H1 (cell line): ENCODE measurements at regions not wholly inside any gene's neighbourhood (a gene's known extent, or its start where the extent isn't known, plus 50 kb on each side); places are given as distances from the start of the nearest gene placed in this dataset.

ENCODE experiments used
- CTCF ChIA-PET: fragments of 300-600 bp; sonication (Branson Sonifier 250); formaldehyde crosslinking; loops from one replicate; lab custom pipeline; 2021; ENCODE audit not compliant: partially characterized antibody; lab: Charles Lee
- POLR2A ChIA-PET: fragments of 300-600 bp; sonication (Branson Sonifier 250); formaldehyde crosslinking; loops from one replicate; lab custom pipeline; 2021; ENCODE audit warnings: inconsistent platforms; ENCODE audit not compliant: partially characterized antibody; lab: Charles Lee
- DNase-seq, 2 experiments: peaks; one replicate each; pipeline versions ENCODE4 v3.0.0 to v3.0.0-alpha.2; 2010 to 2022; ENCODE audit warnings: low spot score in 2 of 2, low read depth in 1 of 2, mixed read lengths in 1 of 2
- FAIRE-seq: peaks from 2 replicates; lab custom pipeline; 2011; peaks lifted over from hg19 to GRCh38; lab: Jason Lieb, UNC
- H2AFZ ChIP-seq: 2 replicates; pipeline ENCODE4 v1.8.1; 2012; ENCODE audit warnings: low read length, inconsistent platforms
- H2AK5ac ChIP-seq: 2 replicates; pipeline ENCODE4 v1.6.1; 2013; ENCODE audit warnings: low read depth, low read length
- H2BK120ac ChIP-seq: replicated peaks from 2 replicates; pipeline ENCODE3; 2013; ENCODE audit warnings: low read depth, low read length, inconsistent platforms
- H2BK12ac ChIP-seq: 2 replicates; pipeline ENCODE4 v1.6.1; 2013; ENCODE audit warnings: low read depth, low read length
- H2BK15ac ChIP-seq: 2 replicates; pipeline ENCODE4 v1.6.1; 2013; ENCODE audit warnings: low read length
- H2BK20ac ChIP-seq: 2 replicates; pipeline ENCODE4 v1.6.1; 2013; ENCODE audit warnings: low read length
- H2BK5ac ChIP-seq: 2 replicates; pipeline ENCODE4 v1.6.1; 2013; ENCODE audit warnings: low read depth, low read length
- H3K14ac ChIP-seq: 2 replicates; pipeline ENCODE4 v1.6.1; 2013; ENCODE audit warnings: inconsistent platforms; ENCODE audit not compliant: insufficient read length
- H3K18ac ChIP-seq: 2 replicates; pipeline ENCODE4 v1.6.1; 2013; ENCODE audit warnings: low read length; ENCODE audit errors: extremely low read depth
- H3K23ac ChIP-seq: 2 replicates; pipeline ENCODE4 v1.6.1; 2013; ENCODE audit warnings: inconsistent platforms; ENCODE audit not compliant: insufficient read length
- H3K23me2 ChIP-seq: 2 replicates; pipeline ENCODE4 v1.6.1; 2013; ENCODE audit warnings: low read depth, low read length
- H3K27ac ChIP-seq: 2 replicates; pipeline ENCODE4 v1.6.1; 2011; ENCODE audit warnings: low read depth, low read length, inconsistent platforms
- H3K27me3 ChIP-seq, 4 experiments: replicated peaks in 1 of 4; 1 replicate in 1 of 4; 2 replicates in 3 of 4; pipeline versions ENCODE4 v1.6.1 to v1.8.1; 2011 to 2013; ENCODE audit warnings: low read length in 3 of 4, mild to moderate bottlenecking in 3 of 4, inconsistent platforms in 2 of 4, mixed read lengths in 2 of 4, moderate library complexity in 1 of 4; ENCODE audit not compliant: control insufficient read depth in 3 of 4, insufficient read depth in 3 of 4; ENCODE audit errors: extremely low read depth in 1 of 4
- H3K36me3 ChIP-seq, 4 experiments: 2 replicates each; pipeline versions ENCODE4 v1.6.1 to v1.8.1; 2011 to 2013; ENCODE audit warnings: mild to moderate bottlenecking in 4 of 4, low read length in 3 of 4, moderate library complexity in 2 of 4, control low read depth in 1 of 4, inconsistent platforms in 1 of 4; ENCODE audit not compliant: insufficient read depth in 4 of 4, control insufficient read depth in 2 of 4
- H3K4ac ChIP-seq: replicated peaks from 2 replicates; pipeline ENCODE3; 2013; ENCODE audit warnings: low read length, low read depth, mixed read lengths, inconsistent platforms; ENCODE audit not compliant: insufficient read length
- H3K4me1 ChIP-seq, 4 experiments: replicated peaks in 1 of 4; 1 replicate in 1 of 4; 2 replicates in 3 of 4; pipeline versions ENCODE4 v1.6.1 to v1.8.1; 2011 to 2013; ENCODE audit warnings: low read length in 3 of 4, inconsistent platforms in 2 of 4, mixed read lengths in 1 of 4; ENCODE audit not compliant: insufficient read depth in 4 of 4, control insufficient read depth in 3 of 4
- H3K4me2 ChIP-seq, 2 experiments: 2 replicates each; pipeline versions ENCODE4 v1.6.1 to v1.8.1; 2011 to 2013; ENCODE audit warnings: low read depth in 2 of 2, low read length in 2 of 2, control low read depth in 1 of 2, inconsistent platforms in 1 of 2, mild to moderate bottlenecking in 1 of 2; ENCODE audit not compliant: insufficient read depth in 1 of 2
- H3K4me3 ChIP-seq, 4 experiments: fragments of 200-600, 300-600 bp in 1 of 4; sonication (generic), shearing (Covaris generic), sonication (Bioruptor Twin) in 1 of 4; 2 replicates each; pipeline versions ENCODE4 v1.5.1 to v1.8.1; 2011 to 2016; ENCODE audit warnings: low read length in 4 of 4, low read depth in 3 of 4, control low read depth in 2 of 4, inconsistent platforms in 2 of 4, mild to moderate bottlenecking in 2 of 4, mixed read lengths in 1 of 4, moderate library complexity in 1 of 4; ENCODE audit not compliant: insufficient read depth in 2 of 4; ENCODE audit errors: extremely low read depth in 1 of 4
- H3K56ac ChIP-seq: replicated peaks from 2 replicates; pipeline ENCODE3; 2013; ENCODE audit warnings: low read depth, mild to moderate bottlenecking, mixed read lengths, low read length, inconsistent platforms; ENCODE audit not compliant: insufficient read length
- H3K79me1 ChIP-seq: 2 replicates; pipeline ENCODE4 v1.6.1; 2013; ENCODE audit warnings: low read depth, low read length, control low read depth
- H3K79me2 ChIP-seq, 2 experiments: 2 replicates each; pipeline versions ENCODE4 v1.6.1 to v1.8.1; 2012 to 2013; ENCODE audit warnings: low read length in 2 of 2, mild to moderate bottlenecking in 2 of 2, inconsistent platforms in 1 of 2; ENCODE audit not compliant: insufficient read depth in 2 of 2, control insufficient read depth in 1 of 2
- H3K9ac ChIP-seq, 4 experiments: replicated peaks in 1 of 4; 1 replicate in 1 of 4; 2 replicates in 3 of 4; pipeline versions ENCODE4 v1.6.1 to v1.8.1; 2011 to 2013; ENCODE audit warnings: low read depth in 3 of 4, low read length in 3 of 4, control low read depth in 2 of 4, mild to moderate bottlenecking in 2 of 4, moderate library complexity in 2 of 4, inconsistent platforms in 1 of 4; ENCODE audit errors: extremely low read depth in 1 of 4
- H3K9me3 ChIP-seq, 2 experiments: 2 replicates each; pipeline versions ENCODE4 v1.6.1 to v1.8.1; 2012 to 2013; ENCODE audit warnings: mild to moderate bottlenecking in 2 of 2, moderate library complexity in 2 of 2, control low read depth in 1 of 2, inconsistent platforms in 1 of 2, low read depth in 1 of 2, low read length in 1 of 2, mixed read lengths in 1 of 2; ENCODE audit not compliant: insufficient read depth in 2 of 2
- H4K20me1 ChIP-seq, 2 experiments: replicated peaks in 1 of 2; 2 replicates each; pipeline versions ENCODE3 to v1.8.1; 2011 to 2013; ENCODE audit warnings: inconsistent platforms in 2 of 2, low read length in 2 of 2, mild to moderate bottlenecking in 1 of 2; ENCODE audit not compliant: insufficient read depth in 2 of 2, control insufficient read depth in 1 of 2
- H4K5ac ChIP-seq: 2 replicates; pipeline ENCODE4 v1.6.1; 2013; ENCODE audit warnings: low read length, low read depth, mixed read lengths, inconsistent platforms; ENCODE audit not compliant: insufficient read length
- H4K8ac ChIP-seq: 2 replicates; pipeline ENCODE4 v1.8.0; 2013; ENCODE audit warnings: mild to moderate bottlenecking, moderate library complexity, low read length, inconsistent platforms; ENCODE audit not compliant: insufficient read depth; ENCODE audit errors: extremely low read depth
- H4K91ac ChIP-seq: replicated peaks from 2 replicates; pipeline ENCODE3; 2013; ENCODE audit warnings: low read length, mixed read lengths, inconsistent platforms; ENCODE audit not compliant: insufficient read length
- CTBP2 ChIP-seq: IDR thresholded peaks from 2 replicates; pipeline ENCODE4 v1.7.0; 2011; ENCODE audit warnings: borderline replicate concordance, mild to moderate bottlenecking, moderate library complexity, mixed read lengths, low read length; ENCODE audit not compliant: insufficient read depth, insufficient read length
- EGR1 ChIP-seq: IDR thresholded peaks from 2 replicates; pipeline ENCODE4 v1.6.1; 2011; ENCODE audit warnings: low read depth, low read length, borderline replicate concordance
- EP300 ChIP-seq, 2 experiments: IDR thresholded peaks; 1 replicate in 1 of 2; 2 replicates in 1 of 2; pipeline ENCODE4 v1.6.1; 2011 to 2012; ENCODE audit warnings: low read depth in 2 of 2, low read length in 2 of 2, mild to moderate bottlenecking in 2 of 2, borderline replicate concordance in 1 of 2, inconsistent platforms in 1 of 2, moderate library complexity in 1 of 2
- EZH2 ChIP-seq: fragments of 200-600 bp; sonication (generic); IDR thresholded peaks from 2 replicates; pipeline ENCODE4 v1.7.1; 2012; ENCODE audit warnings: low read depth, mild to moderate bottlenecking, moderate library complexity, low read length, inconsistent platforms; ENCODE audit not compliant: severe bottlenecking
- JUN ChIP-seq: IDR thresholded peaks from 2 replicates; pipeline ENCODE4 v1.6.1; 2011; ENCODE audit warnings: low read depth, mild to moderate bottlenecking, improper control_type of control experiment, low read length
- MAFK ChIP-seq: IDR thresholded peaks from 2 replicates; pipeline ENCODE4 v1.6.1; 2012; ENCODE audit warnings: low read depth, mild to moderate bottlenecking, improper control_type of control experiment, low read length
- POLR2AphosphoS5 ChIP-seq: IDR thresholded peaks from 2 replicates; pipeline ENCODE4 v1.6.1; 2011; ENCODE audit warnings: low read depth, low read length
- RFX5 ChIP-seq: IDR thresholded peaks from 2 replicates; pipeline ENCODE4 v1.6.1; 2011; ENCODE audit warnings: low read depth, low read length, improper control_type of control experiment, borderline replicate concordance
- SIN3A ChIP-seq, 2 experiments: IDR thresholded peaks in 1 of 2; conservative IDR thresholded peaks in 1 of 2; 2 replicates each; pipeline ENCODE4 v1.6.1; 2011 to 2012; ENCODE audit warnings: low read length in 2 of 2, improper control_type of control experiment in 1 of 2, low read depth in 1 of 2, mild to moderate bottlenecking in 1 of 2
- TAF1 ChIP-seq: IDR thresholded peaks from 2 replicates; pipeline ENCODE4 v1.6.1; 2011; ENCODE audit warnings: mild to moderate bottlenecking, low read depth, low read length
- TCF12 ChIP-seq: IDR thresholded peaks from 2 replicates; pipeline ENCODE4 v1.6.1; 2011; ENCODE audit warnings: low read depth, mild to moderate bottlenecking, low read length
- TEAD4 ChIP-seq: IDR thresholded peaks from 2 replicates; pipeline ENCODE4 v1.6.1; 2012; ENCODE audit warnings: low read depth, low read length, inconsistent platforms, mixed read lengths
- ZNF274 ChIP-seq: IDR thresholded peaks from 2 replicates; pipeline ENCODE4 v1.7.0; 2012; ENCODE audit warnings: low read length, borderline replicate concordance; ENCODE audit errors: extremely low read depth
- WGBS, 2 experiments: shearing (Covaris generic) in 1 of 2; methylation state at CpG; one replicate each; pipeline versions ENCODE4 v1.1.6 to v1.1.7; 2013 to 2015; ENCODE audit warnings: low lambda C conversion rate in 2 of 2, mixed read lengths in 2 of 2, inconsistent platforms in 1 of 2, low coverage in 1 of 2, missing lambda C conversion rate in 1 of 2; ENCODE audit not compliant: insufficient replicate concordance in 2 of 2, insufficient coverage in 1 of 2, insufficient read length in 1 of 2; ENCODE audit errors: extremely low coverage in 1 of 2, missing lambda C conversion rate in 1 of 2; 5-methylcytosine and 5-hydroxymethylcytosine counted together

- no peak overlapping the region for H3K18ac ChIP-seq
- POLR2A ChIA-PET = no interaction called here
- no peak overlapping the region for H3K23ac ChIP-seq
- peak overlapping the region; percentile 82 for H2BK15ac ChIP-seq
- no peak overlapping the region for H3K4ac ChIP-seq
- H2BK120ac ChIP-seq = no peak overlapping the region
- no peak overlapping the region for H3K56ac ChIP-seq
- CTCF ChIA-PET = interaction anchor here (1.0 to 1.2 kb wide), 2 partner anchors 128 to 681 kb away, joined by 3 read pairs; no protein-coding TSS in a partner anchor
- DNase-seq (no peak), FAIRE-seq (no peak)
- no peak overlapping the region for H3K27ac ChIP-seq
- H4K5ac ChIP-seq = no peak overlapping the region
- peak overlapping the region; percentile 46; the same call in 1 of the 2 replicates for H2BK5ac ChIP-seq
- H3K23me2 ChIP-seq = no peaks in the 10 kb centered on the region; the same call in 1 of the 2 replicates
- no peaks in the 10 kb centered on the region for H3K36me3 ChIP-seq
- WGBS, 2 experiments = 85% methylated on average over 11 of the region's 11 CpGs; no CpG with 5 or more reads in 1 of the 2 experiments
- H3K79me1 ChIP-seq = no peaks in the 10 kb centered on the region
- peak overlapping the region; percentile 50 for H4K91ac ChIP-seq
- H3K4me2 ChIP-seq = no peak overlapping the region
- peak overlapping the region; percentile 94; the same call in 1 of the 2 replicates for H2BK12ac ChIP-seq
- no peak overlapping the region for H2BK20ac ChIP-seq
- H3K79me2 ChIP-seq = no peaks in the 10 kb centered on the region
- no peaks in the 10 kb centered on the region for H3K27me3 ChIP-seq
- no peaks in the 10 kb centered on the region for H4K20me1 ChIP-seq
- no peak overlapping the region for H3K9ac ChIP-seq
- no peak overlapping the region for H2AFZ ChIP-seq
- H3K9me3 ChIP-seq = no peaks in the 10 kb centered on the region
- H3K4me3 ChIP-seq = no peak overlapping the region
- no peak overlapping the region for H3K14ac ChIP-seq
- H4K8ac ChIP-seq = no peak overlapping the region
- peak overlapping the region; percentile 17; the same call in 1 of the 2 replicates for H2AK5ac ChIP-seq
- H3K4me1 ChIP-seq = peaks cover 7 to 15% (median 12%) of the 10 kb centered on the region in 4 experiments
- no peak for TF ChIP-seq EZH2
- no peak for TF ChIP-seq TCF12
- TF ChIP-seq JUN = no peak
- no peak for TF ChIP-seq CTBP2
- TF ChIP-seq TAF1 = no peak
- no peak for TF ChIP-seq ZNF274
- no peak for TF ChIP-seq POLR2AphosphoS5
- TF ChIP-seq EP300 (IDR thresholded peaks at IDR 0.05; ENCODE audit: borderline replicate concordance in 1 of 2, low read depth in 2 of 2, low read length in 2 of 2) = no peak
- no peak for TF ChIP-seq SIN3A (conservative IDR thresholded peaks at IDR 0.05 in 1 of 2, IDR thresholded peaks at IDR 0.05 in 1 of 2; ENCODE audit: low read depth in 1 of 2, low read length in 2 of 2)
- TF ChIP-seq TEAD4 = no peak
- TF ChIP-seq RFX5 = no peak
- TF ChIP-seq EGR1 = no peak
- no peak for TF ChIP-seq MAFK
These were observed 684.5 kb downstream of the PTPRU start for GRCh38 chr1:29920784-29921183.
